WTC11 (cell line): ENCODE measurements at regions not wholly inside any gene's neighbourhood (a gene's known extent, or its start where the extent isn't known, plus 50 kb on each side); places are given as distances from the start of the nearest gene placed in this dataset.

Source experiments
- ATAC-seq: fragments of 200-7000 bp; cut with Tn5 transposase; 2 replicates; pipeline ENCODE4 v1.10.0; 2021; ENCODE audit warnings: mild to moderate bottlenecking, moderate library complexity
- CTCF ChIA-PET: fragments of 300-600 bp; sonication (Branson Sonifier 250); formaldehyde crosslinking; loops from one replicate; lab custom pipeline; 2021; ENCODE audit warnings: antibody characterized with exemption; lab: Charles Lee
- POLR2A ChIA-PET: fragments of 350-600 bp; sonication (Branson Sonifier 250); formaldehyde crosslinking; loops from one replicate; lab custom pipeline; 2021; ENCODE audit warnings: antibody characterized with exemption; lab: Charles Lee
- DNase-seq: peaks from one replicate; pipeline ENCODE4 v3.0.0; 2021; ENCODE audit warnings: low spot score
- H3K27ac Mint-ChIP-seq: 2 replicates; pipeline ENCODE4 v1.8.0; 2021; ENCODE audit warnings: mixed read lengths
- H3K27me3 Mint-ChIP-seq: 2 replicates; pipeline ENCODE4 v1.8.0; 2021; ENCODE audit warnings: low read depth, mild to moderate bottlenecking, moderate library complexity, mixed read lengths
- H3K36me3 Mint-ChIP-seq: 2 replicates; pipeline ENCODE4 v1.8.0; 2021; ENCODE audit warnings: mixed read lengths
- H3K4me1 Mint-ChIP-seq: 2 replicates; pipeline ENCODE4 v1.8.0; 2022; ENCODE audit warnings: mixed read lengths
- H3K4me3 Mint-ChIP-seq: 2 replicates; pipeline ENCODE4 v1.8.0; 2021; ENCODE audit warnings: mild to moderate bottlenecking, moderate library complexity, mixed read lengths
- H3K9me3 Mint-ChIP-seq: 2 replicates; pipeline ENCODE4 v1.8.0; 2021; ENCODE audit warnings: mixed read lengths
- AFF4 ChIP-seq: sonication (generic); formaldehyde crosslinking; IDR thresholded peaks from 2 replicates; pipeline ENCODE4 v1.8.1; 2023; ENCODE audit warnings: mild to moderate bottlenecking, missing genetic modification reagents, borderline replicate concordance
- ATF1 ChIP-seq: sonication (generic); formaldehyde crosslinking; IDR thresholded peaks from 2 replicates; pipeline ENCODE4 v1.8.1; 2023; ENCODE audit warnings: mild to moderate bottlenecking, moderate library complexity, missing genetic modification reagents
- ATF6 ChIP-seq: sonication (generic); formaldehyde crosslinking; IDR thresholded peaks from 2 replicates; pipeline ENCODE4 v1.8.1; 2023; ENCODE audit warnings: mild to moderate bottlenecking, missing genetic modification reagents
- CREM ChIP-seq: sonication (generic); formaldehyde crosslinking; IDR thresholded peaks from 2 replicates; pipeline ENCODE4 v1.8.1; 2022; ENCODE audit warnings: mild to moderate bottlenecking, missing genetic modification reagents, moderate library complexity
- ELF4 ChIP-seq: sonication (generic); formaldehyde crosslinking; IDR thresholded peaks from 2 replicates; pipeline ENCODE4 v1.8.1; 2022; ENCODE audit warnings: low read depth, mild to moderate bottlenecking, moderate library complexity, missing genetic modification reagents
- ETV6 ChIP-seq: sonication (generic); formaldehyde crosslinking; IDR thresholded peaks from 2 replicates; pipeline ENCODE4 v1.8.1; 2022; ENCODE audit warnings: mild to moderate bottlenecking, missing genetic modification reagents
- FOXJ3 ChIP-seq: sonication (generic); formaldehyde crosslinking; IDR thresholded peaks from 2 replicates; pipeline ENCODE4 v1.9.0; 2021; ENCODE audit warnings: missing genetic modification reagents, mild to moderate bottlenecking, borderline replicate concordance
- GABPB1 ChIP-seq: sonication (generic); formaldehyde crosslinking; IDR thresholded peaks from 2 replicates; pipeline ENCODE4 v1.8.1; 2023; ENCODE audit warnings: mild to moderate bottlenecking, missing genetic modification reagents
- MLX ChIP-seq: sonication (generic); formaldehyde crosslinking; IDR thresholded peaks from 2 replicates; pipeline ENCODE4 v1.8.1; 2023; ENCODE audit warnings: mild to moderate bottlenecking, missing genetic modification reagents, moderate library complexity
- NFE2L1 ChIP-seq: sonication (generic); formaldehyde crosslinking; IDR thresholded peaks from 2 replicates; pipeline ENCODE4 v1.8.1; 2023; ENCODE audit warnings: missing genetic modification reagents
- NR1H2 ChIP-seq: sonication (generic); formaldehyde crosslinking; IDR thresholded peaks from 2 replicates; pipeline ENCODE4 v1.9.0; 2021; ENCODE audit warnings: mild to moderate bottlenecking, moderate library complexity, missing genetic modification reagents
- OVOL2 ChIP-seq: fragments of 250-450 bp; sonication (Bioruptor Pico); IDR thresholded peaks from 2 replicates; pipeline ENCODE4 v1.9.0; 2021; ENCODE audit warnings: mild to moderate bottlenecking, borderline replicate concordance
- PRRX2 ChIP-seq: fragments of 250-450 bp; sonication (Bioruptor Pico); IDR thresholded peaks from 2 replicates; pipeline ENCODE4 v1.8.0; 2021; ENCODE audit warnings: mild to moderate bottlenecking
- SMAD3 ChIP-seq: sonication (generic); formaldehyde crosslinking; IDR thresholded peaks from 2 replicates; pipeline ENCODE4 v1.8.0; 2022; ENCODE audit warnings: missing genetic modification reagents, mild to moderate bottlenecking, borderline replicate concordance
- TCF7 ChIP-seq: sonication (generic); formaldehyde crosslinking; IDR thresholded peaks from 2 replicates; pipeline ENCODE4 v1.8.0; 2022; ENCODE audit warnings: mild to moderate bottlenecking, low read depth, missing genetic modification reagents, moderate library complexity
- TP53 ChIP-seq: sonication (generic); formaldehyde crosslinking; IDR thresholded peaks from 2 replicates; pipeline ENCODE4 v1.8.1; 2023; ENCODE audit warnings: mild to moderate bottlenecking, missing genetic modification reagents
- USF1 ChIP-seq: sonication (generic); formaldehyde crosslinking; IDR thresholded peaks from 2 replicates; pipeline ENCODE4 v1.8.0; 2022; ENCODE audit warnings: mild to moderate bottlenecking, missing genetic modification reagents
- ZBTB21 ChIP-seq: sonication (generic); formaldehyde crosslinking; IDR thresholded peaks from 2 replicates; pipeline ENCODE4 v1.8.1; 2023; ENCODE audit warnings: mild to moderate bottlenecking, missing genetic modification reagents, borderline replicate concordance
- ZNF121 ChIP-seq: sonication (generic); formaldehyde crosslinking; IDR thresholded peaks from 2 replicates; pipeline ENCODE4 v1.8.0; 2023; ENCODE audit warnings: missing genetic modification reagents
- ZNF219 ChIP-seq: sonication (generic); formaldehyde crosslinking; IDR thresholded peaks from 2 replicates; pipeline ENCODE4 v1.8.0; 2023; ENCODE audit warnings: missing genetic modification reagents, mild to moderate bottlenecking, borderline replicate concordance
- ZNF423 ChIP-seq: fragments of 250-450 bp; sonication (Bioruptor Pico); IDR thresholded peaks from 2 replicates; pipeline ENCODE4 v2.1.2; 2022; ENCODE audit warnings: mild to moderate bottlenecking, moderate library complexity
- ZNF425 ChIP-seq: fragments of 250-450 bp; sonication (Bioruptor Pico); conservative IDR thresholded peaks from 2 replicates; pipeline ENCODE4 v1.9.0; 2021; ENCODE audit warnings: mild to moderate bottlenecking
- TF ChIP-seq, protein P1 (sequence below): sonication (generic); formaldehyde crosslinking; IDR thresholded peaks from 2 replicates; pipeline ENCODE4 v1.8.0; 2023; ENCODE audit warnings: missing genetic modification reagents
- TF ChIP-seq, protein P2 (sequence below): sonication (generic); formaldehyde crosslinking; IDR thresholded peaks from 2 replicates; pipeline ENCODE4 v1.8.1; 2023; ENCODE audit warnings: mild to moderate bottlenecking, missing genetic modification reagents, moderate library complexity
- TF ChIP-seq, protein P3 (sequence below): sonication (generic); formaldehyde crosslinking; IDR thresholded peaks from 2 replicates; pipeline ENCODE4 v1.8.0; 2022; ENCODE audit warnings: mild to moderate bottlenecking, missing genetic modification reagents

DNA sequence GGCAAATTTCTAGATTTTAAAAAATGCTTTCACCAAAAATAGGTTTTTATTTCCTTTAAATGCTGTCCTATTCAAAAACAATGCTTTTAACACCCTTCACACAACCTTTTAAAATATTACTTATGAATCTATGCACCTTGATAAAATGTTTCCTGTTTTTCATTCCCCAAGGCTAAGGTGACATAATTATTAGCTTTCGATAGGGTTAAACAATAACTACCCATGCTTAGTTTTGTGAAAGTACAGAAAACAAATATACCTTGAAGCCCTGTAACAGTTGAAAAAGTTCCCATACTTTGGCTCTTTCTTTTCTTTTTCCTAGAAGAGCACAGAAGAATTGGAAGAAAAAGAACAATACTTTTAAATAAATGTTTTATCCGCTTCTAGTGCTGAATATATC lies 54.9 kb upstream of the ITPRID2 start:
- H3K27me3 Mint-ChIP-seq = no peaks in the 10 kb centered on the region
- no peak overlapping the region for H3K27ac Mint-ChIP-seq
- H3K9me3 Mint-ChIP-seq = peaks cover 14% of the 10 kb centered on the region; the same call in 1 of the 2 replicates
- no peak for TF ChIP-seq ELF4 (CRISPR knock-in tag)
- TF ChIP-seq ATF6 (CRISPR knock-in tag) = no peak
- no peak for TF ChIP-seq ATF1 (CRISPR knock-in tag)
- TF ChIP-seq OVOL2 (CRISPR knock-in tag) = no peak
- TF ChIP-seq TCF7 (CRISPR knock-in tag) = no peak
- TF ChIP-seq PRRX2 = no peak
- no peak for TF ChIP-seq USF1 (CRISPR knock-in tag)
- TF ChIP-seq, all 79 proteins: peak for 0
- DNase-seq (no peak), ATAC-seq (no peak)
- Mint-ChIP-seq H3K36me3 (no peaks in the 10 kb centered on the region), H3K4me3 (no peak overlapping the region), H3K4me1 (no peaks in the 10 kb centered on the region)
- ChIA-PET POLR2A (no interaction called here), CTCF (no interaction called here)

- H3K4me1 Mint-ChIP-seq = no peaks in the 10 kb centered on the region
- DNase-seq (no peak), ATAC-seq (no peak)
- H3K9me3 Mint-ChIP-seq = peaks cover 14% of the 10 kb centered on the region; the same call in 1 of the 2 replicates
- ChIA-PET POLR2A (no interaction called here), CTCF (no interaction called here)
- H3K36me3 Mint-ChIP-seq = no peaks in the 10 kb centered on the region
- no peak overlapping the region for H3K4me3 Mint-ChIP-seq
- H3K27me3 Mint-ChIP-seq = no peaks in the 10 kb centered on the region
- H3K27ac Mint-ChIP-seq = no peak overlapping the region
- TF ChIP-seq NFE2L1 (CRISPR knock-in tag) (no peak), NR1H2 (CRISPR knock-in tag) (no peak), ATF1 (CRISPR knock-in tag) (no peak), ETV6 (no peak), CREM (CRISPR knock-in tag) (no peak), GABPB1 (no peak), ZNF219 (CRISPR knock-in tag) (no peak), AFF4 (CRISPR knock-in tag) (no peak), MLX (CRISPR knock-in tag) (no peak), ZNF423 (CRISPR knock-in tag) (no peak), ZBTB21 (CRISPR knock-in tag) (no peak), ZNF121 (CRISPR knock-in tag) (no peak), FOXJ3 (CRISPR knock-in tag) (no peak), SMAD3 (CRISPR knock-in tag) (no peak), TP53 (CRISPR knock-in tag) (no peak), ZNF425 (CRISPR knock-in tag) (no peak)
- TF ChIP-seq, protein P1, sequence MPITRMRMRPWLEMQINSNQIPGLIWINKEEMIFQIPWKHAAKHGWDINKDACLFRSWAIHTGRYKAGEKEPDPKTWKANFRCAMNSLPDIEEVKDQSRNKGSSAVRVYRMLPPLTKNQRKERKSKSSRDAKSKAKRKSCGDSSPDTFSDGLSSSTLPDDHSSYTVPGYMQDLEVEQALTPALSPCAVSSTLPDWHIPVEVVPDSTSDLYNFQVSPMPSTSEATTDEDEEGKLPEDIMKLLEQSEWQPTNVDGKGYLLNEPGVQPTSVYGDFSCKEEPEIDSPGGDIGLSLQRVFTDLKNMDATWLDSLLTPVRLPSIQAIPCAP (CRISPR knock-in tag) = no peak
- TF ChIP-seq, protein P2, sequence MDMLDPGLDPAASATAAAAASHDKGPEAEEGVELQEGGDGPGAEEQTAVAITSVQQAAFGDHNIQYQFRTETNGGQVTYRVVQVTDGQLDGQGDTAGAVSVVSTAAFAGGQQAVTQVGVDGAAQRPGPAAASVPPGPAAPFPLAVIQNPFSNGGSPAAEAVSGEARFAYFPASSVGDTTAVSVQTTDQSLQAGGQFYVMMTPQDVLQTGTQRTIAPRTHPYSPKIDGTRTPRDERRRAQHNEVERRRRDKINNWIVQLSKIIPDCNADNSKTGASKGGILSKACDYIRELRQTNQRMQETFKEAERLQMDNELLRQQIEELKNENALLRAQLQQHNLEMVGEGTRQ (CRISPR knock-in tag) = no peak
- TF ChIP-seq, protein P3, sequence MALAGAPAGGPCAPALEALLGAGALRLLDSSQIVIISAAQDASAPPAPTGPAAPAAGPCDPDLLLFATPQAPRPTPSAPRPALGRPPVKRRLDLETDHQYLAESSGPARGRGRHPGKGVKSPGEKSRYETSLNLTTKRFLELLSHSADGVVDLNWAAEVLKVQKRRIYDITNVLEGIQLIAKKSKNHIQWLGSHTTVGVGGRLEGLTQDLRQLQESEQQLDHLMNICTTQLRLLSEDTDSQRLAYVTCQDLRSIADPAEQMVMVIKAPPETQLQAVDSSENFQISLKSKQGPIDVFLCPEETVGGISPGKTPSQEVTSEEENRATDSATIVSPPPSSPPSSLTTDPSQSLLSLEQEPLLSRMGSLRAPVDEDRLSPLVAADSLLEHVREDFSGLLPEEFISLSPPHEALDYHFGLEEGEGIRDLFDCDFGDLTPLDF = no peak
Measured at GRCh38 chr2:181837563-181837962, 54.0 kb upstream of the ITPRID2 start.
